ENCODE measurements at regions not wholly inside any gene's neighbourhood (a gene's known extent, or its start where the extent isn't known, plus 50 kb on each side); places are given as distances from the start of the nearest gene placed in this dataset.

GRCh38 chr5:118459490-118459889 is 528.9 kb downstream of the DTWD2 start:
- no peak overlapping the region for H3K4me3 ChIP-seq (ENCODE audit: low read depth, low read length)
- TF ChIP-seq CTCF (IDR thresholded peaks at IDR 0.05; ENCODE audit: low read depth, low read length), result no peak

GRCh38 chr5:118456085-118456484 is 532.3 kb downstream of the DTWD2 start:
- H3K4me3 ChIP-seq (ENCODE audit: low read depth, low read length), result no peak overlapping the region
- TF ChIP-seq CTCF (IDR thresholded peaks at IDR 0.05; ENCODE audit: low read depth, low read length), result no peak

GRCh38 chr5:118451697-118452247 is 536.6 kb downstream of the DTWD2 start:
- no peak for TF ChIP-seq CTCF (IDR thresholded peaks at IDR 0.05; ENCODE audit: low read depth, low read length)
- no peak overlapping the region for H3K4me3 ChIP-seq (ENCODE audit: low read depth, low read length)

GRCh38 chr5:118450554-118451332 is 537.6 kb downstream of the DTWD2 start:
- no peak overlapping the region for H3K4me3 ChIP-seq (ENCODE audit: low read depth, low read length)
- TF ChIP-seq CTCF (IDR thresholded peaks at IDR 0.05; ENCODE audit: low read depth, low read length), result no peak

GRCh38 chr5:118447350-118447749 is 541.0 kb downstream of the DTWD2 start:
- TF ChIP-seq CTCF (IDR thresholded peaks at IDR 0.05; ENCODE audit: low read depth, low read length), result no peak
- H3K4me3 ChIP-seq (ENCODE audit: low read depth, low read length), result no peak overlapping the region

GRCh38 chr5:118441956-118442355 is 546.4 kb downstream of the DTWD2 start:
- no peak overlapping the region for H3K4me3 ChIP-seq (ENCODE audit: low read depth, low read length)
- no peak for TF ChIP-seq CTCF (IDR thresholded peaks at IDR 0.05; ENCODE audit: low read depth, low read length)

- TF ChIP-seq CTCF (IDR thresholded peaks at IDR 0.05; ENCODE audit: low read depth, low read length), result no peak
- no peak overlapping the region for H3K4me3 ChIP-seq (ENCODE audit: low read depth, low read length)
Measured at GRCh38 chr5:118441034-118441433, 547.3 kb downstream of the DTWD2 start.

Measured in WI38 (cell line).